HEK293 (cell line): ENCODE measurements at regions not wholly inside any gene's neighbourhood (a gene's known extent, or its start where the extent isn't known, plus 50 kb on each side); places are given as distances from the start of the nearest gene placed in this dataset.

Experiments
- CTCF ChIP-seq: fragments of 450-650 bp; formaldehyde crosslinking; IDR thresholded peaks from 2 replicates; pipeline ENCODE4 v1.5.1; 2016; ENCODE audit warnings: missing biosample characterization, missing genetic modification characterization
- MEIS1 ChIP-seq: sonication (generic); formaldehyde crosslinking; IDR thresholded peaks from 2 replicates; pipeline ENCODE4 v1.8.1; 2022; ENCODE audit warnings: missing genetic modification reagents, mild to moderate bottlenecking, borderline replicate concordance
- PRDM6 ChIP-seq: fragments of 450-650 bp; formaldehyde crosslinking; IDR thresholded peaks from 2 replicates; pipeline ENCODE4 v1.5.1; 2017; ENCODE audit warnings: missing biosample characterization, missing genetic modification characterization
- RBAK ChIP-seq: fragments of 450-650 bp; formaldehyde crosslinking; IDR thresholded peaks from 2 replicates; pipeline ENCODE4 v1.5.1; 2016; ENCODE audit warnings: missing biosample characterization, missing genetic modification characterization
- REST ChIP-seq: fragments of 450-650 bp; formaldehyde crosslinking; IDR thresholded peaks from 2 replicates; pipeline ENCODE4 v1.5.1; 2016; ENCODE audit warnings: missing biosample characterization, missing genetic modification characterization
- ZFP3 ChIP-seq: fragments of 450-650 bp; formaldehyde crosslinking; IDR thresholded peaks from 2 replicates; pipeline ENCODE4 v1.5.1; 2016; ENCODE audit warnings: low read depth, missing biosample characterization, missing genetic modification characterization
- ZNF16 ChIP-seq: fragments of 450-650 bp; formaldehyde crosslinking; IDR thresholded peaks from 2 replicates; pipeline ENCODE4 v1.5.1; 2016; ENCODE audit warnings: low read depth, missing biosample characterization, missing genetic modification characterization
- ZNF248 ChIP-seq: fragments of 450-650 bp; formaldehyde crosslinking; IDR thresholded peaks from 2 replicates; pipeline ENCODE4 v1.5.1; 2017; ENCODE audit warnings: missing biosample characterization, missing genetic modification characterization
- ZNF501 ChIP-seq: fragments of 450-650 bp; formaldehyde crosslinking; IDR thresholded peaks from 2 replicates; pipeline ENCODE4 v1.5.1; 2016; ENCODE audit warnings: missing biosample characterization, missing genetic modification characterization
- ZNF580 ChIP-seq: fragments of 450-650 bp; formaldehyde crosslinking; IDR thresholded peaks from 2 replicates; pipeline ENCODE4 v1.5.1; 2016; ENCODE audit warnings: missing biosample characterization, missing genetic modification characterization
- ZNF621 ChIP-seq: fragments of 450-650 bp; formaldehyde crosslinking; IDR thresholded peaks from 2 replicates; pipeline ENCODE4 v1.5.1; 2017; ENCODE audit warnings: missing biosample characterization, missing genetic modification characterization
- ZNF624 ChIP-seq: fragments of 450-650 bp; formaldehyde crosslinking; IDR thresholded peaks from 2 replicates; pipeline ENCODE4 v1.5.1; 2017; ENCODE audit warnings: missing biosample characterization, missing genetic modification characterization
- ZNF639 ChIP-seq: fragments of 450-650 bp; formaldehyde crosslinking; IDR thresholded peaks from 2 replicates; pipeline ENCODE4 v1.5.1; 2016; ENCODE audit warnings: missing biosample characterization, missing genetic modification characterization
- ZNF664 ChIP-seq: fragments of 450-650 bp; formaldehyde crosslinking; IDR thresholded peaks from 2 replicates; pipeline ENCODE4 v1.5.1; 2016; ENCODE audit warnings: missing biosample characterization, missing genetic modification characterization

- TF ChIP-seq CTCF (tag by site-specific recombination), result no peak
- no peak for TF ChIP-seq MEIS1 (CRISPR knock-in tag)
- TF ChIP-seq ZNF580 (tag by site-specific recombination), result no peak
- TF ChIP-seq ZNF639, result no peak
- TF ChIP-seq PRDM6 (tag by site-specific recombination), result no peak
- TF ChIP-seq ZFP3 (tag by site-specific recombination), result no peak
- no peak for TF ChIP-seq ZNF248 (tag by site-specific recombination)
- TF ChIP-seq REST (tag by site-specific recombination), result no peak
- TF ChIP-seq RBAK (tag by site-specific recombination), result no peak
- TF ChIP-seq ZNF16 (tag by site-specific recombination), result no peak
- TF ChIP-seq ZNF624 (tag by site-specific recombination), result no peak
- no peak for TF ChIP-seq ZNF664 (tag by site-specific recombination)
- TF ChIP-seq ZNF621 (tag by site-specific recombination), result no peak
- no peak for TF ChIP-seq ZNF501 (tag by site-specific recombination)
Measured at GRCh38 chr15:56795502-56795901, 62.2 kb upstream of the ZNF280D start.
